Ascending aorta (tissue), 2 donors: ENCODE measurements at regions not wholly inside any gene's neighbourhood (a gene's known extent, or its start where the extent isn't known, plus 50 kb on each side); places are given as distances from the start of the nearest gene placed in this dataset.

Experiments
- DNase-seq, 2 donors: peaks; one replicate each; pipeline ENCODE4 v3.0.0-alpha.2; 2019; ENCODE audit warnings: low spot score in 2 of 2
- H3K27ac ChIP-seq, 2 donors: fragments of 200-600 bp; sonication (generic); one replicate each; pipeline ENCODE4 v1.5.1; 2016 to 2017; ENCODE audit warnings: mild to moderate bottlenecking in 1 of 2
- H3K27me3 ChIP-seq: fragments of 200-600 bp; sonication (generic); one replicate; pipeline ENCODE4 v1.5.1; 2017
- H3K36me3 ChIP-seq, 2 donors: fragments of 200-600 bp; sonication (generic); one replicate each; pipeline ENCODE4 v1.5.1; 2016
- H3K4me1 ChIP-seq, 2 donors: fragments of 200-600 bp; sonication (generic); one replicate each; pipeline ENCODE4 v1.5.1; 2016 to 2017; ENCODE audit warnings: mild to moderate bottlenecking in 1 of 2
- H3K4me3 ChIP-seq, 2 donors: fragments of 200-600 bp; sonication (generic); one replicate each; pipeline ENCODE4 v1.5.1; 2016 to 2017; ENCODE audit warnings: mild to moderate bottlenecking in 1 of 2
- H3K9me3 ChIP-seq, 2 donors: fragments of 200-600 bp; sonication (generic); one replicate each; pipeline ENCODE4 v1.5.1; 2016
- intact Hi-C: fragments of 100-400 bp; cut with DNase I; formaldehyde crosslinking; loops from one replicate; pipeline ENCODE4 v1.15.1; 2023
- TF ChIP-seq, protein P1 (sequence below), 3 experiments: fragments of 200-600 bp in 2 of 3; fragments of 450-650 bp in 1 of 3; sonication (generic) in 2 of 3; IDR thresholded peaks; one replicate each; pipeline ENCODE4 v1.5.1; 2016 to 2019; ENCODE audit warnings: antibody characterized with exemption in 3 of 3, mild to moderate bottlenecking in 1 of 3, moderate library complexity in 1 of 3

DNA sequence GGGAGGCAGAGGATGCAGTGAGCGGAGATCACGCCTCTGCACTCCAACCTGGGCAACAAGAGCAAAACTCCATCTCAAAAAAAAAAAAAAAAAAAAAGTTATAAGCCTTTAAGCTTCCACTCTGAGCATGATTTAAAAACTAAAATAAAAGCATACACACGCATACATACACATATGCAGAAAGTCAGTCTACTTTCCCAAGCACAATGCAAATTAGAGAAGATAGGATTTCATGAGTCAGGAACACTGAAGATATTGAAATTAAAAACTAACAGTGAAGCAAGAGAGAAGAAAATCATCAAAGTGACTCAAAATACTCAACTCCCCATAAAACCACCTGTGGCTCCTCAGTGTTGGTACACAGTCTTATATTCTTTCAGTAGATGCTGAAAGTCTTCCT is 1009.5 kb upstream of the WWC1 start:
- Histone ChIP-seq H3K27ac (no peak overlapping the region), H3K4me3 (no peak overlapping the region), H3K36me3 (no peaks in the 10 kb centered on the region), H3K4me1 (peaks cover 0 to 3% of the 10 kb centered on the region in 2 donors), H3K27me3 (no peaks in the 10 kb centered on the region), H3K9me3 (no peaks in the 10 kb centered on the region)
- no peak for DNase-seq
- TF ChIP-seq, protein P1, sequence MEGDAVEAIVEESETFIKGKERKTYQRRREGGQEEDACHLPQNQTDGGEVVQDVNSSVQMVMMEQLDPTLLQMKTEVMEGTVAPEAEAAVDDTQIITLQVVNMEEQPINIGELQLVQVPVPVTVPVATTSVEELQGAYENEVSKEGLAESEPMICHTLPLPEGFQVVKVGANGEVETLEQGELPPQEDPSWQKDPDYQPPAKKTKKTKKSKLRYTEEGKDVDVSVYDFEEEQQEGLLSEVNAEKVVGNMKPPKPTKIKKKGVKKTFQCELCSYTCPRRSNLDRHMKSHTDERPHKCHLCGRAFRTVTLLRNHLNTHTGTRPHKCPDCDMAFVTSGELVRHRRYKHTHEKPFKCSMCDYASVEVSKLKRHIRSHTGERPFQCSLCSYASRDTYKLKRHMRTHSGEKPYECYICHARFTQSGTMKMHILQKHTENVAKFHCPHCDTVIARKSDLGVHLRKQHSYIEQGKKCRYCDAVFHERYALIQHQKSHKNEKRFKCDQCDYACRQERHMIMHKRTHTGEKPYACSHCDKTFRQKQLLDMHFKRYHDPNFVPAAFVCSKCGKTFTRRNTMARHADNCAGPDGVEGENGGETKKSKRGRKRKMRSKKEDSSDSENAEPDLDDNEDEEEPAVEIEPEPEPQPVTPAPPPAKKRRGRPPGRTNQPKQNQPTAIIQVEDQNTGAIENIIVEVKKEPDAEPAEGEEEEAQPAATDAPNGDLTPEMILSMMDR (IDR thresholded peaks at IDR 0.05) = no peak
- intact Hi-C loops = no loop called here

GRCh38 chr5:167283691-167284090 is 1007.8 kb upstream of the WWC1 start:
- no peak overlapping the region for H3K4me3 ChIP-seq
- H3K36me3 ChIP-seq = no peaks in the 10 kb centered on the region
- intact Hi-C loops = no loop called here
- no peaks in the 10 kb centered on the region for H3K9me3 ChIP-seq
- H3K27me3 ChIP-seq = no peaks in the 10 kb centered on the region
- peaks cover 0 to 3% of the 10 kb centered on the region in 2 donors for H3K4me1 ChIP-seq
- TF ChIP-seq, protein P1 (IDR thresholded peaks at IDR 0.05) = no peak
- no peak overlapping the region for H3K27ac ChIP-seq
- DNase-seq = no peak

DNA sequence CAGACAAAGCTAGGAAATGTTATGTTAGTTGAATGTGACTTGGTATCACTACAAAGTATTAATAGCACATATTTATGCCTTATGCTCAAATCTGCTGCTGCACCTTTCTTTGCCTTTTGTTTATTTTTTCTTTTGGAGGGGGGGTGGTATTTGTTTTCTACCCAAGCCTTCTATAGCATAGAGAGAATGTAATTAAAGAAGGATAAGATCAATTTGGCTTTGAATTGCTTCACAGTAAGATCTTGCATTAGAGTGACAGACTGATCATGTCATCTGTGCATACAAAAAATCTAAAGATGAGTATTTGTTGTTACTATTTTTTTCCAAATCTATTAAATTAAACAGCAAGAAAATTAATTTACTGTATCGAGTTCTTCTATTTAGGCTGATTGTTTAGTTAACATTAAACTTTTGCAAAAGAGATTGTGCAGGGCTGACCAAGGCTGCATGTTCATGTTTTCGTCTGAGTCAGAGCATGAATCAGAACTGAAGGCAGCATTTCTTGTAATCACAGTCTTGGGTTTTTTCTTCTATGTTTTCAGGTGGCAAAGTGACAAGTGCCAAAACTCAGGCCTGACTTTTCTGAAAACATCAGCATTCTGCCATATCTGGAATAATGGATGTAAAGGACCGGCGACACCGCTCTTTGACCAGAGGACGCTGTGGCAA is 1007.1 kb upstream of the WWC1 start:
- Histone ChIP-seq H3K27me3 (no peaks in the 10 kb centered on the region), H3K27ac (no peak overlapping the region), H3K4me1 (no peaks in the 10 kb centered on the region), H3K4me3 (no peak overlapping the region), H3K9me3 (no peaks in the 10 kb centered on the region), H3K36me3 (no peaks in the 10 kb centered on the region)
- DNase-seq = no peak
- TF ChIP-seq, protein P1 (IDR thresholded peaks at IDR 0.05) = no peak
- intact Hi-C loops = no loop called here

- no peak for DNase-seq
- no peaks in the 10 kb centered on the region for H3K27me3 ChIP-seq
- H3K9me3 ChIP-seq = no peaks in the 10 kb centered on the region
- TF ChIP-seq, protein P1 (IDR thresholded peaks at IDR 0.05) = no peak
- no peaks in the 10 kb centered on the region for H3K36me3 ChIP-seq
- H3K4me3 ChIP-seq = no peak overlapping the region
- H3K27ac ChIP-seq = no peak overlapping the region
- intact Hi-C loops = no loop called here
- no peaks in the 10 kb centered on the region for H3K4me1 ChIP-seq
These were observed 1005.9 kb upstream of the WWC1 start for GRCh38 chr5:167285591-167285990.

- Histone ChIP-seq H3K9me3 (no peaks in the 10 kb centered on the region), H3K4me1 (no peaks in the 10 kb centered on the region), H3K4me3 (no peak overlapping the region), H3K36me3 (no peaks in the 10 kb centered on the region), H3K27ac (no peak overlapping the region), H3K27me3 (no peaks in the 10 kb centered on the region)
- TF ChIP-seq, protein P1 (IDR thresholded peaks at IDR 0.05) = no peak
- DNase-seq = no peak
- intact Hi-C loops = no loop called here
These were observed 1004.6 kb upstream of the WWC1 start for GRCh38 chr5:167286891-167287290.

GRCh38 chr5:167290478-167290877 is 1001.0 kb upstream of the WWC1 start:
- no peak overlapping the region for H3K4me3 ChIP-seq
- intact Hi-C loops = no loop called here
- DNase-seq = no peak
- no peaks in the 10 kb centered on the region for H3K36me3 ChIP-seq
- TF ChIP-seq, protein P1 (IDR thresholded peaks at IDR 0.05) = no peak
- H3K27ac ChIP-seq = no peak overlapping the region
- peaks cover 0 to 7% of the 10 kb centered on the region in 2 donors for H3K4me1 ChIP-seq
- no peaks in the 10 kb centered on the region for H3K9me3 ChIP-seq
- H3K27me3 ChIP-seq = no peaks in the 10 kb centered on the region
